ENCODE measurements at regions not wholly inside any gene's neighbourhood (a gene's known extent, or its start where the extent isn't known, plus 50 kb on each side); places are given as distances from the start of the nearest gene placed in this dataset.

GRCh38 chr10:46169736-46170135 lies 117.1 kb upstream of the ANTXRL start:
- TF ChIP-seq STAT3 (IDR thresholded peaks at IDR 0.05; ENCODE audit: low read depth, low read length) (no peak), MXI1 (IDR thresholded peaks at IDR 0.05; ENCODE audit: low read depth, low read length) (no peak), EZH2 (IDR thresholded peaks at IDR 0.05; ENCODE audit: borderline replicate concordance, control insufficient read depth, low read depth, low read length) (no peak), ATF7 (IDR thresholded peaks at IDR 0.05; ENCODE audit: low read depth) (no peak), CTCF (IDR thresholded peaks at IDR 0.05 in 2 of 3, conservative IDR thresholded peaks at IDR 0.05 in 1 of 3; ENCODE audit: control insufficient read depth in 2 of 3, extremely low read depth in 1 of 3, insufficient read depth in 1 of 3, low read depth in 3 of 3, low read length in 3 of 3) (no peak), EP300 (IDR thresholded peaks at IDR 0.05; ENCODE audit: borderline replicate concordance in 1 of 2, control insufficient read depth in 1 of 2, low read depth in 2 of 2, low read length in 2 of 2) (no peak), HDAC6 (IDR thresholded peaks at IDR 0.05; ENCODE audit: unreplicated experiment) (no peak), POLR2AphosphoS5 (IDR thresholded peaks at IDR 0.05; ENCODE audit: low read length) (no peak), RUNX3 (IDR thresholded peaks at IDR 0.05; ENCODE audit: low read length) (no peak), NBN (IDR thresholded peaks at IDR 0.05) (no peak), POLR2A (IDR thresholded peaks at IDR 0.05; ENCODE audit: low read depth, low read length) (no peak), NFYB (IDR thresholded peaks at IDR 0.05; ENCODE audit: insufficient read depth, low read depth, low read length) (no peak)
